Endothelial cell of umbilical vein (primary cell): ENCODE measurements at regions not wholly inside any gene's neighbourhood (a gene's known extent, or its start where the extent isn't known, plus 50 kb on each side); places are given as distances from the start of the nearest gene placed in this dataset.

Experiments used
- BruUV-seq: library from RNA; stranded (reverse); fragments of 400-500 nt; replicated peaks from 2 replicates; lab custom pipeline; 2021; lab: Mats Ljungman, UMichigan
- CTCF ChIA-PET: fragments of 300-600, 350-600 bp; sonication (Branson Sonifier 250); formaldehyde crosslinking; loops from one replicate; lab custom pipeline; 2021; ENCODE audit warnings: antibody characterized with exemption, inconsistent platforms; lab: Charles Lee
- POLR2A ChIA-PET: fragments of 300-600, 350-600 bp; sonication (Branson Sonifier 250); formaldehyde crosslinking; loops from one replicate; lab custom pipeline; 2021; ENCODE audit warnings: antibody characterized with exemption, inconsistent platforms; lab: Charles Lee
- DNase-seq: peaks from one replicate; pipeline ENCODE4 v3.0.0-alpha.2; 2011; ENCODE audit warnings: low read depth, low spot score
- FAIRE-seq: peaks from 2 replicates; lab custom pipeline; 2011; peaks lifted over from hg19 to GRCh38; lab: Jason Lieb, UNC
- H2AFZ ChIP-seq: 2 replicates; pipeline ENCODE4 v1.6.0; 2012; ENCODE audit warnings: low read depth, low read length, control low read depth, inconsistent platforms
- H3K27ac ChIP-seq: 2 replicates; pipeline ENCODE4 v1.5.1; 2011; ENCODE audit warnings: low read depth, mild to moderate bottlenecking, control low read depth, low read length, moderate library complexity; ENCODE audit not compliant: insufficient read depth
- H3K27me3 ChIP-seq, 2 experiments: 2 replicates each; pipeline versions ENCODE4 v1.6.0 to v1.6.1; 2011; ENCODE audit warnings: low read length in 2 of 2, mixed read lengths in 1 of 2; ENCODE audit not compliant: control insufficient read depth in 2 of 2, insufficient read depth in 2 of 2
- H3K36me3 ChIP-seq, 2 experiments: 2 replicates in 1 of 2; 3 replicates in 1 of 2; pipeline ENCODE4 v1.5.1; 2011; ENCODE audit warnings: low read length in 2 of 2, mild to moderate bottlenecking in 1 of 2, moderate library complexity in 1 of 2; ENCODE audit not compliant: control insufficient read depth in 2 of 2, insufficient read depth in 2 of 2; ENCODE audit errors: extremely low read depth in 1 of 2
- H3K4me1 ChIP-seq: 3 replicates; pipeline ENCODE4 v1.5.1; 2011; ENCODE audit warnings: mild to moderate bottlenecking, low read length; ENCODE audit not compliant: control insufficient read depth, insufficient read depth; ENCODE audit errors: extremely low read depth
- H3K4me2 ChIP-seq: 2 replicates; pipeline ENCODE4 v1.6.1; 2011; ENCODE audit warnings: low read length, control low read depth, mixed read lengths; ENCODE audit not compliant: insufficient read depth
- H3K4me3 ChIP-seq, 3 experiments: fragments of 200-600 bp in 1 of 3; sonication (generic), shearing (Covaris generic) in 1 of 3; replicated peaks in 1 of 3; 2 replicates each; pipeline ENCODE4 v1.5.1; 2011 to 2016; ENCODE audit warnings: control low read depth in 3 of 3, low read length in 3 of 3, mild to moderate bottlenecking in 2 of 3, inconsistent platforms in 1 of 3, low read depth in 1 of 3, moderate library complexity in 1 of 3; ENCODE audit not compliant: insufficient read depth in 1 of 3
- H3K79me2 ChIP-seq: 2 replicates; pipeline ENCODE4 v1.6.0; 2012; ENCODE audit warnings: low read length, inconsistent platforms; ENCODE audit not compliant: control insufficient read depth, insufficient read depth
- H3K9ac ChIP-seq: replicated peaks from 2 replicates; pipeline ENCODE3; 2011; ENCODE audit warnings: low read length, control low read depth; ENCODE audit not compliant: insufficient read depth; ENCODE audit errors: extremely low read depth
- H3K9me1 ChIP-seq: replicated peaks from 3 replicates; pipeline ENCODE4 v1.6.0; 2011; ENCODE audit warnings: mild to moderate bottlenecking, low read length; ENCODE audit not compliant: control insufficient read depth, insufficient read depth; ENCODE audit errors: extremely low read depth
- H3K9me3 ChIP-seq: replicated peaks from 2 replicates; pipeline ENCODE4 v1.5.1; 2012; ENCODE audit warnings: low read length, inconsistent platforms; ENCODE audit not compliant: control insufficient read depth, insufficient read depth
- H4K20me1 ChIP-seq: replicated peaks from 2 replicates; pipeline ENCODE3; 2011; ENCODE audit warnings: mild to moderate bottlenecking, low read length; ENCODE audit not compliant: control insufficient read depth, insufficient read depth; ENCODE audit errors: extremely low read depth
- EZH2 ChIP-seq: IDR thresholded peaks from 2 replicates; pipeline ENCODE4 v1.6.1; 2012; ENCODE audit warnings: borderline replicate concordance, low read depth, mild to moderate bottlenecking, moderate library complexity, low read length, inconsistent platforms; ENCODE audit not compliant: severe bottlenecking
- FOS ChIP-seq: IDR thresholded peaks from 2 replicates; pipeline ENCODE4 v1.6.1; 2011; ENCODE audit warnings: mild to moderate bottlenecking, low read length, moderate library complexity, borderline replicate concordance; ENCODE audit not compliant: insufficient read depth
- JUN ChIP-seq: IDR thresholded peaks from 2 replicates; pipeline ENCODE4 v1.6.1; 2011; ENCODE audit warnings: borderline replicate concordance, low read depth; ENCODE audit not compliant: insufficient read length, insufficient read depth
- POLR2AphosphoS5 ChIP-seq: IDR thresholded peaks from 2 replicates; pipeline ENCODE4 v1.6.1; 2012; ENCODE audit warnings: low read depth, mild to moderate bottlenecking, control low read depth, low read length, moderate library complexity; ENCODE audit not compliant: insufficient read depth
- dilution Hi-C: fragments of 300-500 bp; cut with MboI; formaldehyde crosslinking; loops from one replicate; pipeline ENCODE4 v1.15.0; 2019; ENCODE audit warnings: low sequenced_read_pairs; ENCODE audit not compliant: extremely low pct_ligation_motif_present
- intact Hi-C: fragments of 100-400 bp; cut with micrococcal nuclease; formaldehyde crosslinking; loops from one replicate; pipeline ENCODE4 v1.10.0; 2022
- TF ChIP-seq, protein P1 (sequence below), 2 donors: IDR thresholded peaks; 1 replicate in 1 of 2; 2 replicates in 1 of 2; pipeline ENCODE4 v1.5.1; 2011; ENCODE audit warnings: low read length in 2 of 2, mild to moderate bottlenecking in 2 of 2, moderate library complexity in 2 of 2, control low read depth in 1 of 2, inconsistent platforms in 1 of 2, low read depth in 1 of 2; ENCODE audit not compliant: insufficient read depth in 1 of 2; ENCODE audit errors: extremely low read depth in 1 of 2

DNA sequence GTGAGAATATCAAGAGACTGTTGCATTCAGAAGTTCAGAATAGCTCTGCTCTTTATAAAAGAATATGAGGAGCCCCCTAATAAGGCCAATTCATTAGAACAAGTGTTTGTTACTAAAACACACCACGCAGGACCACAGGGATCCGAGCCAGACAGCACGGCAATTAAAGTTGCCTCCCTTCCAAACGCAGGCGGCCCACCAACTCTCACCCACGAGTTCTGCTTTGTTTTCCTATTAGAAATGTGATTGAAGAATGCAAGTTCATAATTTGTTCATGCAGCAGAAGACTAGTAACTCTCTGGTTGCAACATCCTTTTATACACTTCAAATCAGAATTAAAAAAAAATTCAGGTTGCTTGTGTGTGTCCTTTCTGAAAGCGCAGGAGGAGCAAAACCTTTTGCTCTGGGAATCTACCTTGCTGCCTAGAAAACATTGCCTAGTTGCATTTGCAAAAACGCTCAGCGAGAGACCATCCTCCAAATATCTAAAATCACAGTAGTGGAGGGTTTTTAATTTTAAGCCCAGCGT is 1044.1 kb upstream of the NR2F2 start:
- dilution Hi-C loops (no loop called here), intact Hi-C loops (loop anchor here (2.0 kb wide), 1 partner anchor 1948 kb away; no protein-coding TSS in a partner anchor)
- Histone ChIP-seq H4K20me1 (no peaks in the 10 kb centered on the region), H3K27ac (peak overlapping the region; percentile 16), H3K36me3 (no peaks in the 10 kb centered on the region), H2AFZ (peak overlapping the region; percentile 28), H3K9me3 (no peaks in the 10 kb centered on the region), H3K4me1 (peaks cover 62% of the 10 kb centered on the region), H3K4me3 (no peak overlapping the region), H3K79me2 (no peaks in the 10 kb centered on the region), H3K9ac (peak overlapping the region; percentile 44), H3K27me3 (no peaks in the 10 kb centered on the region), H3K9me1 (no peaks in the 10 kb centered on the region), H3K4me2 (no peak overlapping the region)
- TF ChIP-seq, protein P1, sequence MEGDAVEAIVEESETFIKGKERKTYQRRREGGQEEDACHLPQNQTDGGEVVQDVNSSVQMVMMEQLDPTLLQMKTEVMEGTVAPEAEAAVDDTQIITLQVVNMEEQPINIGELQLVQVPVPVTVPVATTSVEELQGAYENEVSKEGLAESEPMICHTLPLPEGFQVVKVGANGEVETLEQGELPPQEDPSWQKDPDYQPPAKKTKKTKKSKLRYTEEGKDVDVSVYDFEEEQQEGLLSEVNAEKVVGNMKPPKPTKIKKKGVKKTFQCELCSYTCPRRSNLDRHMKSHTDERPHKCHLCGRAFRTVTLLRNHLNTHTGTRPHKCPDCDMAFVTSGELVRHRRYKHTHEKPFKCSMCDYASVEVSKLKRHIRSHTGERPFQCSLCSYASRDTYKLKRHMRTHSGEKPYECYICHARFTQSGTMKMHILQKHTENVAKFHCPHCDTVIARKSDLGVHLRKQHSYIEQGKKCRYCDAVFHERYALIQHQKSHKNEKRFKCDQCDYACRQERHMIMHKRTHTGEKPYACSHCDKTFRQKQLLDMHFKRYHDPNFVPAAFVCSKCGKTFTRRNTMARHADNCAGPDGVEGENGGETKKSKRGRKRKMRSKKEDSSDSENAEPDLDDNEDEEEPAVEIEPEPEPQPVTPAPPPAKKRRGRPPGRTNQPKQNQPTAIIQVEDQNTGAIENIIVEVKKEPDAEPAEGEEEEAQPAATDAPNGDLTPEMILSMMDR (IDR thresholded peaks at IDR 0.05; ENCODE audit: extremely low read depth in 1 of 2, insufficient read depth in 1 of 2, low read depth in 1 of 2, low read length in 2 of 2), result no peak
- TF ChIP-seq JUN, result no peak
- TF ChIP-seq FOS, result no peak
- no peak for TF ChIP-seq POLR2AphosphoS5
- TF ChIP-seq EZH2, result no peak
- ChIA-PET CTCF (interaction anchor here (0.7 to 4.5 kb wide), 10 partner anchors 10 to 1040 kb away, joined by 3 to 24 read pairs (median 6); no protein-coding TSS in a partner anchor), POLR2A (no interaction called here)
- BruUV-seq, result no TSS peak
- peak; percentile 38 for DNase-seq
- FAIRE-seq, result no peak
